Tibial nerve (tissue), 4 donors: ENCODE measurements at regions not wholly inside any gene's neighbourhood (a gene's known extent, or its start where the extent isn't known, plus 50 kb on each side); places are given as distances from the start of the nearest gene placed in this dataset.
"Not testable (repeated sequence)": the region's sequence is repeated elsewhere in the genome, so short reads cannot be mapped to it uniquely, and the experiment has no call there.

ENCODE experiments used
- EP300 ChIP-seq, 2 donors: sonication (generic); formaldehyde crosslinking; IDR thresholded peaks; one replicate each; pipeline ENCODE4 v1.6.1; 2017; ENCODE audit warnings: antibody characterized with exemption in 2 of 2, mild to moderate bottlenecking in 1 of 2
- POLR2A ChIP-seq, 2 donors: fragments of 450-650 bp; IDR thresholded peaks; one replicate each; pipeline ENCODE4 v1.6.1; 2017; ENCODE audit warnings: antibody characterized with exemption in 2 of 2, mild to moderate bottlenecking in 2 of 2, moderate library complexity in 2 of 2
- TF ChIP-seq, protein P1 (sequence below), 5 experiments: fragments of 200-600 bp in 3 of 5; fragments of 450-650 bp in 2 of 5; sonication (generic) in 3 of 5; IDR thresholded peaks; one replicate each; pipeline ENCODE4 v1.5.1; 2016 to 2019; ENCODE audit warnings: antibody characterized with exemption in 5 of 5, mild to moderate bottlenecking in 3 of 5, moderate library complexity in 2 of 5

DNA sequence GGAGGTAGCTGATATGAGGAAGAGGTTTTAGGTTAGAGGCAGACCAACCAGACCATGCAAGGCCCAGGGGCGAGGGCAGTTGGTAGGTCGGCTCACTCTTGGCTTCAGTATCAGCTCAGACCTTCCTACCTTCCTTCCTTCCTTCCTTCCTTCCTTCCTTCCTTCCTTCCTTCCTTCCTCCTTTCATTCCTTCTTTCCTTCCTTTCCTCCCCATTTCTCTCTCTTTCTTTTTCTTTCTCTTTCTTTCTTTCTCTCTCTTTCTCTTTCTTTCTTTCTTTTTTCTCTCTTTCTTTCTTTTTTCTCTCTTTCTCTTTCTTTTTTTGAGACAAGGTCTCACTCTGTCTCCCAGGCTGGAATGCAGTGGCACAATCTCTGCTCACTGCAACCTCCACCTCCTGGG is 89.1 kb downstream of the MAB21L3 start:
- TF ChIP-seq, protein P1, sequence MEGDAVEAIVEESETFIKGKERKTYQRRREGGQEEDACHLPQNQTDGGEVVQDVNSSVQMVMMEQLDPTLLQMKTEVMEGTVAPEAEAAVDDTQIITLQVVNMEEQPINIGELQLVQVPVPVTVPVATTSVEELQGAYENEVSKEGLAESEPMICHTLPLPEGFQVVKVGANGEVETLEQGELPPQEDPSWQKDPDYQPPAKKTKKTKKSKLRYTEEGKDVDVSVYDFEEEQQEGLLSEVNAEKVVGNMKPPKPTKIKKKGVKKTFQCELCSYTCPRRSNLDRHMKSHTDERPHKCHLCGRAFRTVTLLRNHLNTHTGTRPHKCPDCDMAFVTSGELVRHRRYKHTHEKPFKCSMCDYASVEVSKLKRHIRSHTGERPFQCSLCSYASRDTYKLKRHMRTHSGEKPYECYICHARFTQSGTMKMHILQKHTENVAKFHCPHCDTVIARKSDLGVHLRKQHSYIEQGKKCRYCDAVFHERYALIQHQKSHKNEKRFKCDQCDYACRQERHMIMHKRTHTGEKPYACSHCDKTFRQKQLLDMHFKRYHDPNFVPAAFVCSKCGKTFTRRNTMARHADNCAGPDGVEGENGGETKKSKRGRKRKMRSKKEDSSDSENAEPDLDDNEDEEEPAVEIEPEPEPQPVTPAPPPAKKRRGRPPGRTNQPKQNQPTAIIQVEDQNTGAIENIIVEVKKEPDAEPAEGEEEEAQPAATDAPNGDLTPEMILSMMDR (IDR thresholded peaks at IDR 0.05) = not testable (repeated sequence)
- TF ChIP-seq POLR2A, EP300 (IDR thresholded peaks at IDR 0.05): not testable (repeated sequence)
